ENCODE measurements at regions not wholly inside any gene's neighbourhood (a gene's known extent, or its start where the extent isn't known, plus 50 kb on each side); places are given as distances from the start of the nearest gene placed in this dataset.

DNA sequence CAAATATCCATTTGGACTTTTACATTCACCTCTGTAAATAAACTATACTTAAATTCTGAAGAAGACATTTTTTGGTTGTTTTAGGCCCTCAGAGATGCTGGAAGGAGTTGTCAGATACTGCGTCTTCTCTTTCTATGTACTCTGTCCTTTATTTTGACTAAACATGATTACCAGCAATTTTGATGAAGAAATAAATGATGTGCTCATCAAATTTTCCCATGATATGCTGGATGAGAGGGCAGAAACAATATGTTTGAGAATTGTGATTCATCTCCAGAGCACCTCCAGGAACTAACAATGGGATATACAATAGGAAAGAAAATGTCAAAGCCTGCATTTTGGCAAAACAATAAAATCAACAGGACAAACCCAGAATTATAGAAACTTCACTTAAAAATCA lies 481.6 kb upstream of the HS3ST5 start:
- H3K9me3 Mint-ChIP-seq, result no peaks in the 10 kb centered on the region
- no peak for ATAC-seq
- no peak for DNase-seq (ENCODE audit: low spot score)

GRCh38 chr6:114816678-114817077 lies 473.9 kb upstream of the HS3ST5 start:
- Mint-ChIP-seq H3K27me3 (ENCODE audit: insufficient read depth, low read depth, poor library complexity) (peaks cover 1% of the 10 kb centered on the region), H3K4me3 (no peak overlapping the region), H3K27ac (no peak overlapping the region), H3K4me1 (no peaks in the 10 kb centered on the region), H3K9me3 (no peaks in the 10 kb centered on the region), H3K36me3 (ENCODE audit: low read depth) (no peaks in the 10 kb centered on the region)
- H2AFZ ChIP-seq, result no peak overlapping the region
- no peak for DNase-seq (ENCODE audit: low spot score)
- no peaks in the 10 kb centered on the region for H3K36me3 ChIP-seq (ENCODE audit: insufficient read depth)
- no peak overlapping the region for H3K27ac ChIP-seq (ENCODE audit: low read depth)
- no peak for ATAC-seq
- no peak for TF ChIP-seq CTCF (conservative IDR thresholded peaks at IDR 0.05; ENCODE audit: low read depth in 2 of 2)
- no peak for TF ChIP-seq ZNF114 (CRISPR knock-in tag; IDR thresholded peaks at IDR 0.05)
- TF ChIP-seq ZNF462 (CRISPR knock-in tag; IDR thresholded peaks at IDR 0.05), result no peak
- no peak for TF ChIP-seq ETS1 (IDR thresholded peaks at IDR 0.05)
- no peak for TF ChIP-seq POLR2AphosphoS5 (IDR thresholded peaks at IDR 0.05; ENCODE audit: low read depth)
- no peaks in the 10 kb centered on the region for H3K79me2 ChIP-seq (replicated peaks; ENCODE audit: insufficient read depth)
- H3K4me2 ChIP-seq, result no peak overlapping the region
- H3K4me3 ChIP-seq, result no peak overlapping the region
- H3K4me1 ChIP-seq (ENCODE audit: insufficient read depth), result no peaks in the 10 kb centered on the region
- H3K9me2 ChIP-seq (ENCODE audit: insufficient read depth), result no peaks in the 10 kb centered on the region
- no peaks in the 10 kb centered on the region for H3F3A ChIP-seq (replicated peaks; ENCODE audit: low read depth)
- H4K20me1 ChIP-seq (replicated peaks; ENCODE audit: insufficient read depth), result no peaks in the 10 kb centered on the region
- H3K27me3 ChIP-seq (ENCODE audit: insufficient read depth), result no peaks in the 10 kb centered on the region

More for the DNA sequence above, 481.6 kb upstream of the HS3ST5 start:
- TF ChIP-seq STAT1 (IDR thresholded peaks at IDR 0.05; ENCODE audit: unreplicated experiment), result no peak
- no peak for TF ChIP-seq ZNF331 (CRISPR knock-in tag; IDR thresholded peaks at IDR 0.05; ENCODE audit: low read depth)
- no peak for TF ChIP-seq EZH2phosphoT487 (IDR thresholded peaks at IDR 0.05; ENCODE audit: unreplicated experiment)
- no peak for TF ChIP-seq NANOG (IDR thresholded peaks at IDR 0.05; ENCODE audit: borderline replicate concordance)
- H3F3A ChIP-seq (replicated peaks; ENCODE audit: low read depth), result no peaks in the 10 kb centered on the region
- no peaks in the 10 kb centered on the region for H3K36me3 Mint-ChIP-seq (ENCODE audit: low read depth)
- H3K27me3 Mint-ChIP-seq (ENCODE audit: insufficient read depth, low read depth, poor library complexity), result no peaks in the 10 kb centered on the region
- no peaks in the 10 kb centered on the region for H3K4me1 ChIP-seq (ENCODE audit: insufficient read depth)
- no peak overlapping the region for H3K27ac ChIP-seq (ENCODE audit: low read depth)
- H3K9me2 ChIP-seq (ENCODE audit: insufficient read depth), result no peaks in the 10 kb centered on the region
- no peak overlapping the region for H3K4me3 ChIP-seq
- no peaks in the 10 kb centered on the region for H3K27me3 ChIP-seq (ENCODE audit: insufficient read depth)
- no peaks in the 10 kb centered on the region for H3K79me2 ChIP-seq (replicated peaks; ENCODE audit: insufficient read depth)
- no peak overlapping the region for H3K4me2 ChIP-seq
- H3K36me3 ChIP-seq (ENCODE audit: insufficient read depth), result no peaks in the 10 kb centered on the region
- H3K27ac Mint-ChIP-seq, result no peak overlapping the region
- H3K4me1 Mint-ChIP-seq, result no peaks in the 10 kb centered on the region
- H3K4me3 Mint-ChIP-seq, result no peak overlapping the region
- no peak overlapping the region for H2AFZ ChIP-seq
- H4K20me1 ChIP-seq (replicated peaks; ENCODE audit: insufficient read depth), result no peaks in the 10 kb centered on the region

Data from GM23338 (cell line).